Loucy (cell line): ENCODE measurements at regions not wholly inside any gene's neighbourhood (a gene's known extent, or its start where the extent isn't known, plus 50 kb on each side); places are given as distances from the start of the nearest gene placed in this dataset.
"Not testable (repeated sequence)": the region's sequence is repeated elsewhere in the genome, so short reads cannot be mapped to it uniquely, and the experiment has no call there.

ENCODE experiments used
- H2AFZ ChIP-seq: fragments of 200-600 bp; sonication (generic); 2 replicates; pipeline ENCODE4 v1.6.0; 2016; ENCODE audit warnings: antibody characterized with exemption, mild to moderate bottlenecking, low read length, moderate library complexity
- H3F3A ChIP-seq: fragments of 200-600 bp; 2 replicates; pipeline ENCODE4 v1.6.0; 2016; ENCODE audit warnings: antibody characterized with exemption, low read depth, mild to moderate bottlenecking
- H3K27me3 ChIP-seq: fragments of 200-600 bp; sonication (generic); 2 replicates; pipeline ENCODE4 v1.6.1; 2014; ENCODE audit warnings: low read length, mild to moderate bottlenecking; ENCODE audit not compliant: insufficient read depth, poor library complexity, severe bottlenecking
- H3K36me3 ChIP-seq: fragments of 200-600 bp; sonication (generic); 2 replicates; pipeline ENCODE4 v1.6.1; 2016; ENCODE audit warnings: low read length; ENCODE audit not compliant: insufficient read depth
- H3K4me1 ChIP-seq: fragments of 200-600 bp; sonication (generic); 2 replicates; pipeline ENCODE4 v1.5.1; 2014; ENCODE audit warnings: low read length, mild to moderate bottlenecking; ENCODE audit not compliant: insufficient read depth, poor library complexity, severe bottlenecking
- H3K4me2 ChIP-seq: fragments of 200-600 bp; sonication (generic); 2 replicates; pipeline ENCODE4 v1.6.0; 2014; ENCODE audit warnings: antibody characterized with exemption, low read length, low read depth, mild to moderate bottlenecking; ENCODE audit not compliant: poor library complexity, severe bottlenecking
- H3K4me3 ChIP-seq: fragments of 200-600 bp; sonication (generic); 2 replicates; pipeline ENCODE4 v1.5.1; 2014; ENCODE audit warnings: low read length, mild to moderate bottlenecking, mixed read lengths; ENCODE audit not compliant: poor library complexity, severe bottlenecking
- H3K79me2 ChIP-seq: fragments of 200-600 bp; sonication (generic); 2 replicates; pipeline ENCODE4 v1.6.1; 2014; ENCODE audit warnings: low read length; ENCODE audit not compliant: insufficient read depth
- H3K9ac ChIP-seq: fragments of 200-600 bp; sonication (generic); 2 replicates; pipeline ENCODE4 v1.6.0; 2014; ENCODE audit warnings: mild to moderate bottlenecking, low read depth, low read length, moderate library complexity; ENCODE audit not compliant: poor library complexity, severe bottlenecking
- H3K9me2 ChIP-seq: fragments of 200-600 bp; sonication (generic); replicated peaks from 2 replicates; pipeline ENCODE4 v1.6.1; 2016; ENCODE audit warnings: low read depth, low read length, mixed read lengths
- H3K9me3 ChIP-seq: fragments of 200-600 bp; sonication (generic); 2 replicates; pipeline ENCODE4 v1.6.1; 2014; ENCODE audit warnings: mild to moderate bottlenecking, antibody characterized with exemption, low read length, low read depth; ENCODE audit not compliant: insufficient read depth
- H4K20me1 ChIP-seq: fragments of 200-600 bp; sonication (generic); 2 replicates; pipeline ENCODE4 v1.6.0; 2014; ENCODE audit warnings: antibody characterized with exemption, low read length, mild to moderate bottlenecking; ENCODE audit not compliant: insufficient read depth, poor library complexity, severe bottlenecking
- EZH2phosphoT487 ChIP-seq: fragments of 200-600 bp; IDR thresholded peaks from 2 replicates; pipeline ENCODE4 v1.6.1; 2018; ENCODE audit warnings: antibody characterized with exemption, mild to moderate bottlenecking, moderate library complexity, borderline replicate concordance
- TF ChIP-seq, protein P1 (sequence below): fragments of 200-600 bp; sonication (generic); conservative IDR thresholded peaks from 2 replicates; pipeline ENCODE4 v1.5.1; 2014; ENCODE audit warnings: mild to moderate bottlenecking, antibody characterized with exemption, low read length

DNA sequence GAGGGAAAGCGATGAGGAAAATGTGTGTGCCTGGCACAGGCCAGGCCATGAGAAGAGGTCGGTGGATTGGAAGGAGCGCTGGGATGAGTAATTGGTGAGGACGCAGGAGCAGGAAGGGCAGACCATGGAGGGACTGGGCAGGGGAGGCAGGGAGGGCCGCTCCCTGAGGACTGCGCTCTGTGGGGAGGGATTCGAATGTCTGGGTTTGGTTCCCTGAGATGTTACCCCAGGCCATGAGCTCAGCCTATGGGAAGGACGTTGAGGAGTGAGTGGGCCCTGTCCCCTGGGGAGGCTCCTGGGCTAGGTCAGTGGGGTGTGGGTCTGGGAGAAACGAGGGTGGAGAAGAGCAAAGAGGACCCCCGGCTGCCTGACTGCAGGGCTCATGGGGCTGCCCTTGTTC is 415.2 kb upstream of the NPAP1 start:
- H3K9ac ChIP-seq, H3F3A ChIP-seq, H3K9me3 ChIP-seq, H3K4me2 ChIP-seq, H3K79me2 ChIP-seq, H3K27me3 ChIP-seq, H3K4me3 ChIP-seq, H3K9me2 ChIP-seq, H2AFZ ChIP-seq, H3K4me1 ChIP-seq, H3K36me3 ChIP-seq, H4K20me1 ChIP-seq: not testable (repeated sequence)

DNA sequence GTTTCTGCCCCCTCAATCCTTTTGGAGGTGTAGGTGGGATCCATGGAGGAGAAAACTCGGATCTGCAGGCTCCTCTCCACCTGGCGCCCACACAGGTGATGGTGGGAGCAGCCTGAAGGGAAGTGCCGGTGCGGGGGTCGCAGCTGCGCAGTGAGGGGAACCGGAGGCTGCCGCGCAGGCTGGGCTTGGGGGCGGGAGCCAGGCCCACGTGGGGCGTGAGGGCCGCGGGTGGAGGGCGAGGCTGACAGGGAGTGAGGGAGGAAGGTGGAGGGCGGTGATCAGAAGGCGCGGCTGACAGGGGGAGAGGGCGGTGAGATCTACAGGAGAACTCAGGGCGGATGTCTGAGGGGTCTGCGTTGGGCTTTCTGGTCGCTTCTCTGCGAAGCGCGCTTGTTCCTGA is 414.7 kb upstream of the NPAP1 start:
- H3K4me3 ChIP-seq, H3K36me3 ChIP-seq, H3K9me3 ChIP-seq, H3K27me3 ChIP-seq, H4K20me1 ChIP-seq, H3K4me1 ChIP-seq, H2AFZ ChIP-seq, H3F3A ChIP-seq, H3K9me2 ChIP-seq, H3K79me2 ChIP-seq, H3K4me2 ChIP-seq, H3K9ac ChIP-seq: not testable (repeated sequence)

DNA sequence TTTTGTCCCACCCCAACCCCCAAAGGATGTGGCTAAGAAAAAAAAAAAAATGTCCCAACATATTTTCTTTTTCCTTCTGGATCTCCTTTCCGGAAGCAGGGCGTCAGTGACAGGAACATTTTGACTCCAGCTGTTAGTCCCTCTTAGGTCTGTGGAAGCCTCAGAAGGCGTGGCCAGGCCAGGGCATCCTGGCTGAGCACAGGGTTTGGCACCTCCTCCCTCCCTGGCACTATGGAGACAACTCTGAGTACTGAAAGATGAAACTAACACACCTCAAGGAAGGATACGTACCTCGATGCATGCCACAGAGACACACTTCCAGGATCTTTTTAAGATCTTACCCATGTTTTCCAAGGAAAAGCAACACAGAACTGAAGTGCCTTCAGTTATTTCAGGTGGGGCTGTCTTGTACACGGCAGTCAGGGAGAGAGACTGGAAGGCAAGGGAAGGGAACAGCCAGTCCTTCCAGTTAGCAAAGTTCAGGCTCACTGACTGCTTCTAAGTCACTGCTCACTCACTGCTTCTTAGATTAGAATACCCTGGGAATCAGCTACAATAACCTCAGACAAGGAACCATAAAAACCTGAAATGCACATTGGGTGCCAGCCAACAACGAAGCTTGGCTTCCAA is 406.9 kb upstream of the NPAP1 start:
- H4K20me1 ChIP-seq, H3K4me1 ChIP-seq, H3K36me3 ChIP-seq, H3K27me3 ChIP-seq, H2AFZ ChIP-seq, H3K9me3 ChIP-seq, H3K9me2 ChIP-seq, H3K4me2 ChIP-seq, H3K9ac ChIP-seq, H3K79me2 ChIP-seq, H3K4me3 ChIP-seq, H3F3A ChIP-seq: not testable (repeated sequence)

DNA sequence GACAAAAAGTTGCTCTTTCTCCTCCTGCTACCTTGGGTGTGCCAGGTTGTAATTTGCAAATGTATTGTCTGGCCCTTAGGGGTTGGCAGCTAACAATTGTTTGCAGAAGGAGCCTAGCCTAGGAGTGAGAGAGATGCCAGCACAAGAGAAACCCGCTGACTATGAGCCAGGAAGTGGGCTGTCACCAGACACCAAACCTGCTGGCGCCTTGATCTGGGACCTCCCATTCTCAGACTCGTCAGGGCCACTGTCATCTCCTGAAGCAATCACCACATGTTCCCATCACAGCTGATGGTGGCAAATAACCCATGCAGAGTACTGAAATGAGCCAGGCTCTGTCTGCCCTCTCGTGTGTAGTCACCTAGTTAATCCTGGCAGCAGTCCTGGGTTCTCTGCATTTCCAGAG is 406.4 kb upstream of the NPAP1 start:
- Histone ChIP-seq H3K9me3 (no peaks in the 10 kb centered on the region), H3K4me1 (no peaks in the 10 kb centered on the region), H3K4me2 (no peak overlapping the region), H4K20me1 (no peaks in the 10 kb centered on the region), H3K9me2 (no peaks in the 10 kb centered on the region), H3F3A (no peaks in the 10 kb centered on the region), H3K9ac (no peak overlapping the region), H3K4me3 (no peak overlapping the region), H3K79me2 (no peaks in the 10 kb centered on the region), H3K27me3 (no peaks in the 10 kb centered on the region), H2AFZ (no peak overlapping the region), H3K36me3 (no peaks in the 10 kb centered on the region)
- TF ChIP-seq, protein P1, sequence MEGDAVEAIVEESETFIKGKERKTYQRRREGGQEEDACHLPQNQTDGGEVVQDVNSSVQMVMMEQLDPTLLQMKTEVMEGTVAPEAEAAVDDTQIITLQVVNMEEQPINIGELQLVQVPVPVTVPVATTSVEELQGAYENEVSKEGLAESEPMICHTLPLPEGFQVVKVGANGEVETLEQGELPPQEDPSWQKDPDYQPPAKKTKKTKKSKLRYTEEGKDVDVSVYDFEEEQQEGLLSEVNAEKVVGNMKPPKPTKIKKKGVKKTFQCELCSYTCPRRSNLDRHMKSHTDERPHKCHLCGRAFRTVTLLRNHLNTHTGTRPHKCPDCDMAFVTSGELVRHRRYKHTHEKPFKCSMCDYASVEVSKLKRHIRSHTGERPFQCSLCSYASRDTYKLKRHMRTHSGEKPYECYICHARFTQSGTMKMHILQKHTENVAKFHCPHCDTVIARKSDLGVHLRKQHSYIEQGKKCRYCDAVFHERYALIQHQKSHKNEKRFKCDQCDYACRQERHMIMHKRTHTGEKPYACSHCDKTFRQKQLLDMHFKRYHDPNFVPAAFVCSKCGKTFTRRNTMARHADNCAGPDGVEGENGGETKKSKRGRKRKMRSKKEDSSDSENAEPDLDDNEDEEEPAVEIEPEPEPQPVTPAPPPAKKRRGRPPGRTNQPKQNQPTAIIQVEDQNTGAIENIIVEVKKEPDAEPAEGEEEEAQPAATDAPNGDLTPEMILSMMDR: no peak
- TF ChIP-seq EZH2phosphoT487: no peak

DNA sequence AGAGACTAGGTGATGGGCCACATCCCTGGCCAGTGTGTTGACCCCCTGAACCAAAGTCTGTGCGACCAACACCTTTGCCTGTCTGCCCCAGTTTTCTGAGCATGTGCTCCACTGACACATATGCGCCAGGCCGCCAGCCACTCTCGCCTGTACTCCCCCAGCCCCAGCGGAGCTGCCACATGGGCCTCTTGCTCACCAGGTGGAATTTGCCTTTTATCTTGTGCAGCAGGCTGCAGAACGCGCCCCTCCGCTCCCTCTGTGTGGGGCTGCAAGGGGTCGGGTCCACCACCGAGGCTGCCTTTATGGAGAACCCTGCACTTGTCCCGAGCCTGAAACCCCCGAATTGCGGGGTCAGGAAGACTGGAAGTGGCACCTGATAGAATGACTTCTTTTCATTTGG is 405.7 kb upstream of the NPAP1 start:
- no peaks in the 10 kb centered on the region for H3K4me1 ChIP-seq
- no peaks in the 10 kb centered on the region for H3F3A ChIP-seq
- H3K79me2 ChIP-seq: no peaks in the 10 kb centered on the region
- H3K36me3 ChIP-seq: no peaks in the 10 kb centered on the region
- H3K9me2 ChIP-seq: no peaks in the 10 kb centered on the region
- H3K4me2 ChIP-seq: no peak overlapping the region
- H4K20me1 ChIP-seq: no peaks in the 10 kb centered on the region
- no peak overlapping the region for H3K9ac ChIP-seq
- H3K4me3 ChIP-seq: no peak overlapping the region
- H3K9me3 ChIP-seq: no peaks in the 10 kb centered on the region
- no peaks in the 10 kb centered on the region for H3K27me3 ChIP-seq
- no peak overlapping the region for H2AFZ ChIP-seq
- TF ChIP-seq EZH2phosphoT487: no peak
- TF ChIP-seq, protein P1: no peak

DNA sequence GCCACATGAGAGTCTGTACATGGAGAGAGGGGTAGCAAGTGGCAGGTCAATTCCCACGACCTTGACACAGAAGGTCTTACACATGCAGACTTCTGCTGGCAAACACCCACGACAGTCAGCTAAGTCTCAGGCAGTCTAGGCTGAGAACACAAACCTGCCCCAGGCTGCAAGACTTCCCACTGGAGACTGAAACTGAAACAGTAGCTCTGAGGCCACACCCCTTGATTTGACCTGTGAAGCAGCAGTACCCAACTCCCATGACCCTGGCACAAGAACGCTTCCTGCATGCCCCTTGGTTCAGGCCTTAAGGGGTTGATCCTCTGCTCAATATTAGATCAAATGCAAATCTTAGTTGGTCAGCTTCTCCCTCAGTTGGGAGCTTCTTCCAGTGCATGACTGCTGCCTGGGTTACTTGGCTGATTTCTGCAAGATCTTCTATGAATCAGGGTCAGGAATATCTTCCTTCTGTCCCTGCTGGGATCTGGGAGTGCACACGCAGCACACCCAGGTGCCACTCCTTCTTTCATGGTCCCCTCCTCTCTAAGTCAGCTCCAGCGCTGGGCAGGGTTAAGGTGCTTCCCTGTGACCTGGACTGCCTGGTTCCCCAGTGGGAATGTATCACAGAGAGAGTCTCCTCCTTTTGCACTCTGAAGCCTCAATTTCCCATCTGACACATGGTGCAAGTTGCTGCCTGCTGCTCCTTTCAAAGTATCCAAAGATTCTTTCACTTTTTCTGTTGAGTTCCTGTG is 403.9 kb upstream of the NPAP1 start:
- H3K4me3 ChIP-seq, H3K36me3 ChIP-seq, H2AFZ ChIP-seq, H3K27me3 ChIP-seq, H3K4me2 ChIP-seq, H3K9me3 ChIP-seq, H3K9me2 ChIP-seq, H4K20me1 ChIP-seq, H3K79me2 ChIP-seq, H3F3A ChIP-seq, H3K9ac ChIP-seq, H3K4me1 ChIP-seq: not testable (repeated sequence)
